PC-3 (cell line): ENCODE measurements at regions not wholly inside any gene's neighbourhood (a gene's known extent, or its start where the extent isn't known, plus 50 kb on each side); places are given as distances from the start of the nearest gene placed in this dataset.

Experiments used
- CTCF ChIP-seq: fragments of 300-600 bp; sonication (generic); conservative IDR thresholded peaks from 2 replicates; pipeline ENCODE4 v1.5.1; 2017; ENCODE audit warnings: antibody characterized with exemption, low read depth, mild to moderate bottlenecking, low read length
- EZH2phosphoT487 ChIP-seq: fragments of 300-600 bp; sonication (generic); IDR thresholded peaks from 2 replicates; pipeline ENCODE4 v1.6.1; 2018; ENCODE audit warnings: mild to moderate bottlenecking, antibody characterized with exemption, low read length, borderline replicate concordance

GRCh38 chr13:23515116-23515515 lies 55.1 kb upstream of the TNFRSF19 start:
- TF ChIP-seq CTCF: no peak
- no peak for TF ChIP-seq EZH2phosphoT487
